ENCODE measurements at regions not wholly inside any gene's neighbourhood (a gene's known extent, or its start where the extent isn't known, plus 50 kb on each side); places are given as distances from the start of the nearest gene placed in this dataset.

DNA sequence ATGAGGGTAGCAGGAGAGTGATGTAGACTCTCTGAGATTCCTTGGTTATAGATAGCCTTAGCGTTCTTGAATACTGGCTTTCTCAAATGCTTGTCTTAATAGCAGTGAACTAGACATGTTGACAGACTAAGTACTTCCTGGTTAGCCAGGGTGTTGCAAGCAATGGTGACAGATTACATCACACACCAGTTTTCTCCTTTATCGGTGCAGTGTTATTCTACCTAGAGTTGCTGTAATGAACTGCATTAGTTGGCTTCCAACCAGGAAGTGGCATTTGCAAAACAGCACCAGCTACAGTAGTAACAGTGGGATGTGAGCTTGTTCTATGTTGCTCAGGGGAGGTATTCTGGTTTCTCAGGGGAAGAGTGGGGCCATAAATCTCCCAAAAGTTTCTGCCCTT lies 582.2 kb upstream of the DDX18 start:
- H3K4me2 ChIP-seq, result no peak overlapping the region
- Mint-ChIP-seq H3K36me3 (no peaks in the 10 kb centered on the region), H3K27me3 (ENCODE audit: insufficient read depth, low read depth) (no peaks in the 10 kb centered on the region), H3K4me1 (no peaks in the 10 kb centered on the region), H3K4me3 (no peak overlapping the region), H3K27ac (no peak overlapping the region), H3K9me3 (peaks cover 33% of the 10 kb centered on the region)
- H3K4me1 ChIP-seq, result no peaks in the 10 kb centered on the region
- no peak for TF ChIP-seq EZH2phosphoT487 (IDR thresholded peaks at IDR 0.05)
- TF ChIP-seq, protein P1, sequence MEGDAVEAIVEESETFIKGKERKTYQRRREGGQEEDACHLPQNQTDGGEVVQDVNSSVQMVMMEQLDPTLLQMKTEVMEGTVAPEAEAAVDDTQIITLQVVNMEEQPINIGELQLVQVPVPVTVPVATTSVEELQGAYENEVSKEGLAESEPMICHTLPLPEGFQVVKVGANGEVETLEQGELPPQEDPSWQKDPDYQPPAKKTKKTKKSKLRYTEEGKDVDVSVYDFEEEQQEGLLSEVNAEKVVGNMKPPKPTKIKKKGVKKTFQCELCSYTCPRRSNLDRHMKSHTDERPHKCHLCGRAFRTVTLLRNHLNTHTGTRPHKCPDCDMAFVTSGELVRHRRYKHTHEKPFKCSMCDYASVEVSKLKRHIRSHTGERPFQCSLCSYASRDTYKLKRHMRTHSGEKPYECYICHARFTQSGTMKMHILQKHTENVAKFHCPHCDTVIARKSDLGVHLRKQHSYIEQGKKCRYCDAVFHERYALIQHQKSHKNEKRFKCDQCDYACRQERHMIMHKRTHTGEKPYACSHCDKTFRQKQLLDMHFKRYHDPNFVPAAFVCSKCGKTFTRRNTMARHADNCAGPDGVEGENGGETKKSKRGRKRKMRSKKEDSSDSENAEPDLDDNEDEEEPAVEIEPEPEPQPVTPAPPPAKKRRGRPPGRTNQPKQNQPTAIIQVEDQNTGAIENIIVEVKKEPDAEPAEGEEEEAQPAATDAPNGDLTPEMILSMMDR (IDR thresholded peaks at IDR 0.05), result no peak
- no peaks in the 10 kb centered on the region for H3K79me2 ChIP-seq (ENCODE audit: low read depth)
- no peak overlapping the region for H2AFZ ChIP-seq (replicated peaks)
- H4K20me1 ChIP-seq (ENCODE audit: low read depth), result no peaks in the 10 kb centered on the region
- no peak overlapping the region for H3K27ac ChIP-seq
- H3K27me3 ChIP-seq, result no peaks in the 10 kb centered on the region
- no peaks in the 10 kb centered on the region for H3K9me3 ChIP-seq (ENCODE audit: low read depth)
- no peak overlapping the region for H3K4me3 ChIP-seq
- no peak overlapping the region for H3K9ac ChIP-seq
- peaks cover 4% of the 10 kb centered on the region for H3K36me3 ChIP-seq
- H3F3A ChIP-seq (ENCODE audit: low read depth), result no peaks in the 10 kb centered on the region
- no peak for DNase-seq (ENCODE audit: low spot score)

- DNase-seq (ENCODE audit: low spot score), result peak; percentile 4
- TF ChIP-seq, protein P1 (IDR thresholded peaks at IDR 0.05), result no peak
- TF ChIP-seq EZH2phosphoT487 (IDR thresholded peaks at IDR 0.05) (no peak), EZH2 (IDR thresholded peaks at IDR 0.05) (no peak)
Measured at GRCh38 chr2:117257362-117257761, 557.1 kb upstream of the DDX18 start.

GRCh38 chr2:117269574-117269973 lies 544.9 kb upstream of the DDX18 start:
- H3K9me3 ChIP-seq (ENCODE audit: low read depth), result no peaks in the 10 kb centered on the region
- H3K4me1 ChIP-seq, result peaks cover 13% of the 10 kb centered on the region
- H2AFZ ChIP-seq (replicated peaks), result no peak overlapping the region
- peaks cover 2% of the 10 kb centered on the region for H3K36me3 Mint-ChIP-seq
- no peaks in the 10 kb centered on the region for H3K27me3 ChIP-seq
- DNase-seq (ENCODE audit: low spot score), result no peak
- no peak for TF ChIP-seq EZH2 (IDR thresholded peaks at IDR 0.05)
- TF ChIP-seq, protein P1 (IDR thresholded peaks at IDR 0.05), result no peak
- TF ChIP-seq EZH2phosphoT487 (IDR thresholded peaks at IDR 0.05), result no peak
- peaks cover 11% of the 10 kb centered on the region for H3K9me3 Mint-ChIP-seq
- H3F3A ChIP-seq (ENCODE audit: low read depth), result no peaks in the 10 kb centered on the region
- H3K27ac Mint-ChIP-seq, result no peak overlapping the region
- peaks cover 13% of the 10 kb centered on the region for H3K4me1 Mint-ChIP-seq
- no peak overlapping the region for H3K27ac ChIP-seq
- H4K20me1 ChIP-seq (ENCODE audit: low read depth), result no peaks in the 10 kb centered on the region
- no peaks in the 10 kb centered on the region for H3K36me3 ChIP-seq
- no peak overlapping the region for H3K4me3 ChIP-seq
- H3K4me3 Mint-ChIP-seq, result no peak overlapping the region
- H3K9ac ChIP-seq, result no peak overlapping the region
- no peaks in the 10 kb centered on the region for H3K27me3 Mint-ChIP-seq (ENCODE audit: insufficient read depth, low read depth)
- no peaks in the 10 kb centered on the region for H3K79me2 ChIP-seq (ENCODE audit: low read depth)
- H3K4me2 ChIP-seq, result no peak overlapping the region

More at GRCh38 chr2:117257362-117257761, 557.1 kb upstream of the DDX18 start:
- Histone ChIP-seq H2AFZ (replicated peaks) (no peak overlapping the region), H3K9me3 (ENCODE audit: low read depth) (no peaks in the 10 kb centered on the region), H3K27ac (no peak overlapping the region), H4K20me1 (ENCODE audit: low read depth) (no peaks in the 10 kb centered on the region), H3K4me1 (peaks cover 11% of the 10 kb centered on the region), H3F3A (ENCODE audit: low read depth) (no peaks in the 10 kb centered on the region), H3K79me2 (ENCODE audit: low read depth) (no peaks in the 10 kb centered on the region), H3K36me3 (no peaks in the 10 kb centered on the region), H3K4me3 (no peak overlapping the region), H3K4me2 (no peak overlapping the region), H3K9ac (no peak overlapping the region), H3K27me3 (no peaks in the 10 kb centered on the region)
- Mint-ChIP-seq H3K36me3 (no peaks in the 10 kb centered on the region), H3K4me1 (peaks cover 12% of the 10 kb centered on the region), H3K27ac (no peak overlapping the region), H3K4me3 (no peak overlapping the region), H3K27me3 (ENCODE audit: insufficient read depth, low read depth) (no peaks in the 10 kb centered on the region), H3K9me3 (peaks cover 14% of the 10 kb centered on the region)

Data from neural progenitor cell (in vitro differentiated cells).